HepG2 (cell line): ENCODE measurements at regions not wholly inside any gene's neighbourhood (a gene's known extent, or its start where the extent isn't known, plus 50 kb on each side); places are given as distances from the start of the nearest gene placed in this dataset.

Source experiments
- EZH2 ChIP-seq: conservative IDR thresholded peaks from 2 replicates; pipeline ENCODE4 v1.6.1; 2012; ENCODE audit warnings: mild to moderate bottlenecking, low read depth, low read length, moderate library complexity
- HMGXB4 ChIP-seq, 2 experiments: sonication (generic) in 1 of 2; formaldehyde crosslinking in 1 of 2; IDR thresholded peaks; 2 replicates each; pipeline versions ENCODE4 v1.4.0 to v1.6.1; 2018 to 2020; ENCODE audit warnings: missing genetic modification reagents in 2 of 2, borderline replicate concordance in 1 of 2, low read depth in 1 of 2, mild to moderate bottlenecking in 1 of 2, missing biosample characterization in 1 of 2
- MAZ ChIP-seq, 2 experiments: sonication (generic) in 1 of 2; formaldehyde crosslinking in 1 of 2; IDR thresholded peaks; 2 replicates each; pipeline versions ENCODE4 v1.5.0 to v1.6.1; 2012 to 2020; ENCODE audit warnings: low read depth in 2 of 2, mild to moderate bottlenecking in 2 of 2, borderline replicate concordance in 1 of 2, improper control_type of control experiment in 1 of 2, low read length in 1 of 2, missing genetic modification reagents in 1 of 2, moderate library complexity in 1 of 2
- POLR2A ChIP-seq, 2 experiments: IDR thresholded peaks; 2 replicates each; pipeline ENCODE4 v1.6.1; 2011; ENCODE audit warnings: low read depth in 2 of 2, low read length in 2 of 2, mild to moderate bottlenecking in 1 of 2, moderate library complexity in 1 of 2; ENCODE audit not compliant: insufficient read depth in 1 of 2
- POLR2AphosphoS5 ChIP-seq: IDR thresholded peaks from 2 replicates; pipeline ENCODE4 v1.6.1; 2012; ENCODE audit warnings: low read depth, low read length
- ZBTB26 ChIP-seq: IDR thresholded peaks from 2 replicates; pipeline ENCODE4 v1.6.1; 2016; ENCODE audit warnings: missing compliant biosample characterization, missing genetic modification reagents, borderline replicate concordance
- ZNF280D ChIP-seq: sonication (generic); formaldehyde crosslinking; IDR thresholded peaks from 2 replicates; pipeline ENCODE4 v1.5.1; 2020; ENCODE audit warnings: mild to moderate bottlenecking, missing genetic modification reagents
- ZNF292 ChIP-seq: sonication (generic); formaldehyde crosslinking; IDR thresholded peaks from 2 replicates; pipeline ENCODE4 v1.8.1; 2022; ENCODE audit warnings: mild to moderate bottlenecking, low read depth, missing genetic modification reagents, borderline replicate concordance
- TF ChIP-seq, protein P1 (sequence below): sonication (generic); formaldehyde crosslinking; IDR thresholded peaks from 2 replicates; pipeline ENCODE4 v1.5.0; 2020; ENCODE audit warnings: mild to moderate bottlenecking, missing genetic modification reagents, moderate library complexity
- TF ChIP-seq, protein P2 (sequence below): sonication (generic); formaldehyde crosslinking; IDR thresholded peaks from 2 replicates; pipeline ENCODE4 v1.8.0; 2022; ENCODE audit warnings: mild to moderate bottlenecking, missing genetic modification reagents, moderate library complexity

- TF ChIP-seq EZH2 (no peak), MAZ (IDR thresholded peaks at IDR 0.05; ENCODE audit: borderline replicate concordance, low read depth, low read length) (no peak), MAZ (CRISPR knock-in tag; IDR thresholded peaks at IDR 0.05; ENCODE audit: low read depth) (no peak), ZNF280D (no peak), POLR2AphosphoS5 (no peak), ZNF292 (no peak), POLR2A (IDR thresholded peaks at IDR 0.05; ENCODE audit: insufficient read depth in 1 of 2, low read depth in 2 of 2, low read length in 2 of 2) (no peak), ZBTB26 (CRISPR knock-in tag) (no peak), HMGXB4 (CRISPR knock-in tag; IDR thresholded peaks at IDR 0.05; ENCODE audit: borderline replicate concordance in 1 of 2, low read depth in 1 of 2) (no peak)
- TF ChIP-seq, protein P1, sequence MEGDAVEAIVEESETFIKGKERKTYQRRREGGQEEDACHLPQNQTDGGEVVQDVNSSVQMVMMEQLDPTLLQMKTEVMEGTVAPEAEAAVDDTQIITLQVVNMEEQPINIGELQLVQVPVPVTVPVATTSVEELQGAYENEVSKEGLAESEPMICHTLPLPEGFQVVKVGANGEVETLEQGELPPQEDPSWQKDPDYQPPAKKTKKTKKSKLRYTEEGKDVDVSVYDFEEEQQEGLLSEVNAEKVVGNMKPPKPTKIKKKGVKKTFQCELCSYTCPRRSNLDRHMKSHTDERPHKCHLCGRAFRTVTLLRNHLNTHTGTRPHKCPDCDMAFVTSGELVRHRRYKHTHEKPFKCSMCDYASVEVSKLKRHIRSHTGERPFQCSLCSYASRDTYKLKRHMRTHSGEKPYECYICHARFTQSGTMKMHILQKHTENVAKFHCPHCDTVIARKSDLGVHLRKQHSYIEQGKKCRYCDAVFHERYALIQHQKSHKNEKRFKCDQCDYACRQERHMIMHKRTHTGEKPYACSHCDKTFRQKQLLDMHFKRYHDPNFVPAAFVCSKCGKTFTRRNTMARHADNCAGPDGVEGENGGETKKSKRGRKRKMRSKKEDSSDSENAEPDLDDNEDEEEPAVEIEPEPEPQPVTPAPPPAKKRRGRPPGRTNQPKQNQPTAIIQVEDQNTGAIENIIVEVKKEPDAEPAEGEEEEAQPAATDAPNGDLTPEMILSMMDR (CRISPR knock-in tag): no peak
- TF ChIP-seq, protein P2, sequence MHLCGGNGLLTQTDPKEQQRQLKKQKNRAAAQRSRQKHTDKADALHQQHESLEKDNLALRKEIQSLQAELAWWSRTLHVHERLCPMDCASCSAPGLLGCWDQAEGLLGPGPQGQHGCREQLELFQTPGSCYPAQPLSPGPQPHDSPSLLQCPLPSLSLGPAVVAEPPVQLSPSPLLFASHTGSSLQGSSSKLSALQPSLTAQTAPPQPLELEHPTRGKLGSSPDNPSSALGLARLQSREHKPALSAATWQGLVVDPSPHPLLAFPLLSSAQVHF (CRISPR knock-in tag): no peak
These were observed 55.2 kb upstream of the KCNH8 start for GRCh38 chr3:19093084-19093483.
